Fibroblast of skin of left quadriceps (primary cell): ENCODE measurements at regions not wholly inside any gene's neighbourhood (a gene's known extent, or its start where the extent isn't known, plus 50 kb on each side); places are given as distances from the start of the nearest gene placed in this dataset.

ENCODE experiments used
- DNase-seq, 2 experiments: peaks; one replicate each; pipeline ENCODE4 v3.0.0-alpha.2; 2013; ENCODE audit warnings: low read depth in 2 of 2

GRCh38 chr17:79501910-79502309 lies 108.9 kb downstream of the RBFOX3 start:
- no peak for DNase-seq

GRCh38 chr17:79500745-79501618 lies 109.9 kb downstream of the RBFOX3 start:
- no peak for DNase-seq

GRCh38 chr17:79498854-79499253 lies 112.0 kb downstream of the RBFOX3 start:
- DNase-seq = no peak

- DNase-seq = no peak
These were observed 113.0 kb downstream of the RBFOX3 start for GRCh38 chr17:79497777-79498348.

- DNase-seq = no peak
These were observed 114.3 kb downstream of the RBFOX3 start for GRCh38 chr17:79496422-79497005.

- no peak for DNase-seq
These were observed 115.2 kb downstream of the RBFOX3 start for GRCh38 chr17:79495665-79496064.

GRCh38 chr17:79491006-79491405 lies 119.8 kb downstream of the RBFOX3 start:
- no peak for DNase-seq

GRCh38 chr17:79490530-79490929 lies 120.3 kb downstream of the RBFOX3 start:
- DNase-seq = no peak

GRCh38 chr17:79487149-79487548 lies 123.7 kb downstream of the RBFOX3 start:
- DNase-seq = no peak

- DNase-seq = no peak
These were observed 124.9 kb downstream of the RBFOX3 start for GRCh38 chr17:79485991-79486390.

GRCh38 chr17:79485419-79485985 lies 125.3 kb downstream of the RBFOX3 start:
- DNase-seq = no peak

GRCh38 chr17:79484600-79485418 lies 126.0 kb downstream of the RBFOX3 start:
- DNase-seq = no peak

GRCh38 chr17:79483842-79484241 lies 127.0 kb downstream of the RBFOX3 start:
- no peak for DNase-seq

- no peak for DNase-seq
These were observed 127.9 kb downstream of the RBFOX3 start for GRCh38 chr17:79482727-79483521.

- no peak for DNase-seq
These were observed 131.0 kb downstream of the RBFOX3 start for GRCh38 chr17:79479876-79480275.

GRCh38 chr17:79478841-79479240 lies 132.0 kb downstream of the RBFOX3 start:
- DNase-seq = no peak

- DNase-seq = no peak
These were observed 132.8 kb downstream of the RBFOX3 start for GRCh38 chr17:79478051-79478461.

GRCh38 chr17:79476074-79476652 lies 134.7 kb downstream of the RBFOX3 start:
- DNase-seq = no peak

GRCh38 chr17:79473876-79474440 lies 136.9 kb downstream of the RBFOX3 start:
- DNase-seq = no peak
